GM12878 (cell line): ENCODE measurements at regions not wholly inside any gene's neighbourhood (a gene's known extent, or its start where the extent isn't known, plus 50 kb on each side); places are given as distances from the start of the nearest gene placed in this dataset.

Experiments used
- ATAC-seq: fragments of 200-7000 bp; cut with Tn5 transposase; 3 replicates; pipeline ENCODE4 v1.9.1; 2020; ENCODE audit warnings: mild to moderate bottlenecking, moderate library complexity
- BruUV-seq: library from RNA; stranded (reverse); fragments of 400-500 nt; replicated peaks from 2 replicates; lab custom pipeline; 2021; lab: Mats Ljungman, UMichigan
- CTCF ChIA-PET: fragments of 300-600 bp; sonication (Branson Sonifier 250); formaldehyde crosslinking; extraction: SDS; loops from one replicate; lab custom pipeline; 2021; ENCODE audit warnings: inconsistent platforms; lab: Yijun Ruan, JAX
- POLR2A ChIA-PET: fragments of 350-600 bp; formaldehyde crosslinking; extraction: SDS; loops from one replicate; lab custom pipeline; 2021; ENCODE audit warnings: inconsistent platforms; lab: Charles Lee
- RAD21 ChIA-PET: fragments of 300-600 bp; sonication (Branson Sonifier 250); formaldehyde crosslinking; loops from one replicate; lab custom pipeline; 2023; ENCODE audit warnings: antibody characterized with exemption; ENCODE audit not compliant: unreplicated experiment; lab: Charles Lee
- SMC1A ChIA-PET: fragments of 300-600 bp; sonication (Branson Sonifier 250); formaldehyde crosslinking; loops from one replicate; lab custom pipeline; 2023; ENCODE audit not compliant: unreplicated experiment, uncharacterized antibody; lab: Charles Lee
- DNase-seq: peaks from one replicate; pipeline ENCODE4 v3.0.0-alpha.2; 2011; ENCODE audit warnings: low read depth, low spot score
- FAIRE-seq: peaks from 3 replicates; lab custom pipeline; 2011; peaks lifted over from hg19 to GRCh38; lab: Jason Lieb, UNC
- H2AFZ ChIP-seq: 2 replicates; pipeline ENCODE4 v1.6.0; 2011; ENCODE audit warnings: low read depth, low read length, control low read depth; ENCODE audit not compliant: control insufficient read depth
- H3K27ac ChIP-seq: 2 replicates; pipeline ENCODE4 v1.5.1; 2011; ENCODE audit warnings: control low read depth; ENCODE audit not compliant: control insufficient read depth, insufficient read depth
- H3K27me3 ChIP-seq, 2 experiments: replicated peaks in 1 of 2; 2 replicates each; pipeline versions ENCODE4 v1.6.0 to v1.6.1; 2011; ENCODE audit warnings: low read length in 1 of 2; ENCODE audit not compliant: control insufficient read depth in 2 of 2, insufficient read depth in 2 of 2
- H3K36me3 ChIP-seq, 2 experiments: 2 replicates each; pipeline ENCODE4 v1.5.1; 2011; ENCODE audit warnings: low read length in 1 of 2; ENCODE audit not compliant: control insufficient read depth in 2 of 2, insufficient read depth in 2 of 2
- H3K4me1 ChIP-seq: 2 replicates; pipeline ENCODE4 v1.6.1; 2011; ENCODE audit warnings: mild to moderate bottlenecking, low read length, moderate library complexity, mixed read lengths; ENCODE audit not compliant: control insufficient read depth, insufficient read depth
- H3K4me2 ChIP-seq: 2 replicates; pipeline ENCODE4 v1.6.0; 2011; ENCODE audit warnings: control low read depth; ENCODE audit not compliant: control insufficient read depth, insufficient read depth
- H3K4me3 ChIP-seq: fragments of 200-600 bp; sonication (generic); 2 replicates; pipeline ENCODE4 v1.5.1; 2016
- H3K79me2 ChIP-seq: 2 replicates; pipeline ENCODE4 v1.6.0; 2011; ENCODE audit warnings: low read length; ENCODE audit not compliant: control insufficient read depth, insufficient read depth
- H3K9ac ChIP-seq: 2 replicates; pipeline ENCODE4 v1.8.0; 2011; ENCODE audit warnings: low read length, control low read depth, mixed read lengths; ENCODE audit not compliant: control insufficient read depth, insufficient read depth
- H3K9me3 ChIP-seq: replicated peaks from 3 replicates; pipeline ENCODE4 v1.5.1; 2011; ENCODE audit warnings: mild to moderate bottlenecking, low read length; ENCODE audit not compliant: control insufficient read depth, insufficient read depth
- H4K20me1 ChIP-seq: 2 replicates; pipeline ENCODE4 v1.6.0; 2011; ENCODE audit not compliant: control insufficient read depth, insufficient read depth
- ATF3 ChIP-seq: IDR thresholded peaks from 2 replicates; pipeline ENCODE4 v1.6.1; 2011; ENCODE audit warnings: low read depth, mild to moderate bottlenecking, low read length, moderate library complexity, borderline replicate concordance; ENCODE audit errors: extremely low read depth
- GABPA ChIP-seq: IDR thresholded peaks from 2 replicates; pipeline ENCODE4 v1.6.1; 2014; ENCODE audit warnings: antibody characterized with exemption, low read depth, mild to moderate bottlenecking, inconsistent platforms
- MEF2A ChIP-seq: IDR thresholded peaks from 2 replicates; pipeline ENCODE4 v1.6.1; 2011; ENCODE audit warnings: low read depth, mild to moderate bottlenecking, low read length, moderate library complexity; ENCODE audit not compliant: insufficient read depth
- MYC ChIP-seq: IDR thresholded peaks from 2 replicates; pipeline ENCODE4 v1.6.1; 2011; ENCODE audit warnings: mild to moderate bottlenecking, low read length, moderate library complexity, inconsistent platforms; ENCODE audit not compliant: insufficient read depth, insufficient replicate concordance, insufficient read length, severe bottlenecking
- RAD51 ChIP-seq: fragments of 450-650 bp; IDR thresholded peaks from 2 replicates; pipeline ENCODE4 v1.6.1; 2016; ENCODE audit warnings: moderate library complexity, mild to moderate bottlenecking, inconsistent platforms
- RB1 ChIP-seq: fragments of 450-650 bp; formaldehyde crosslinking; IDR thresholded peaks from 2 replicates; pipeline ENCODE4 v1.6.1; 2017; ENCODE audit warnings: mild to moderate bottlenecking, borderline replicate concordance
- RELB ChIP-seq: fragments of 450-650 bp; IDR thresholded peaks from 2 replicates; pipeline ENCODE4 v1.6.1; 2017; ENCODE audit warnings: low read depth, mild to moderate bottlenecking, moderate library complexity
- SIX5 ChIP-seq: IDR thresholded peaks from 2 replicates; pipeline ENCODE4 v1.6.1; 2011; ENCODE audit warnings: mild to moderate bottlenecking, low read depth, low read length, moderate library complexity; ENCODE audit not compliant: severe bottlenecking
- SKIL ChIP-seq: fragments of 450-650 bp; IDR thresholded peaks from 2 replicates; pipeline ENCODE4 v1.6.1; 2017; ENCODE audit warnings: mild to moderate bottlenecking, low read depth, inconsistent platforms; ENCODE audit not compliant: poor library complexity, severe bottlenecking
- SREBF2 ChIP-seq: IDR thresholded peaks from 2 replicates; pipeline ENCODE4 v1.6.1; 2012; ENCODE audit warnings: mild to moderate bottlenecking, low read length
- ZBTB40 ChIP-seq: fragments of 450-650 bp; IDR thresholded peaks from 2 replicates; pipeline ENCODE4 v1.6.1; 2016; ENCODE audit warnings: mild to moderate bottlenecking, moderate library complexity, borderline replicate concordance
- WGBS: methylation state at CpG from one replicate; pipeline ENCODE4 v1.1.6; 2016; ENCODE audit warnings: low lambda C conversion rate; ENCODE audit not compliant: insufficient replicate concordance, insufficient coverage; ENCODE audit errors: missing lambda C conversion rate; 5-methylcytosine and 5-hydroxymethylcytosine counted together
- in situ Hi-C: fragments of 300-500 bp; cut with MboI; formaldehyde crosslinking; loops from 9 replicates; pipeline ENCODE4 v1.14.3; 2018; ENCODE audit warnings: mixed read lengths
- intact Hi-C: fragments of 100-400 bp; cut with micrococcal nuclease; formaldehyde crosslinking; loops from one replicate; pipeline ENCODE4 v1.14.2; 2022; ENCODE audit not compliant: unreplicated experiment
- TF ChIP-seq, protein P1 (sequence below): fragments of 450-650 bp; IDR thresholded peaks from 2 replicates; pipeline ENCODE4 v1.6.1; 2017; ENCODE audit warnings: antibody characterized with exemption, mild to moderate bottlenecking, moderate library complexity

DNA sequence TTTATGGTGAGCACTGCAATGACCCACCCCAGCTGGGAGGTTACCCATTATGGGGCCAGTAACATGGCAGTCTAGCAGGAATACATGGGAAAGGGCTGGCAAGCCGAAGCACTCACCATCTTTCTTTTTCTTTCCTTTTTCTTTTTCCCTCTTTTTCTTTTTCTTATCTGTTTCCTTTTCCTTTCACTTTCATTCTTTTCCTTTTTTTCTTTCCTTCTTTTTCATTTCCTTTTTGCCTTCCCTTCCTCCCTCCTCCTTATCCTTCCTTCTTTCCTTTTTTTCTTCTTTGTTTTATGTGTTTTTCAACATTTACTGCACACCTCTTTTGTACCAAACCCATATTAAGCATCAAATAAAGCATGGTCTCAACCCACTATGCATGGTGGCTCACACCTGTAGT, 501.1 kb downstream of the MED13L start:
- FAIRE-seq, result no peak
- no peak for ATAC-seq
- no TSS peak for BruUV-seq
- Histone ChIP-seq H3K79me2 (no peaks in the 10 kb centered on the region), H3K9me3 (no peaks in the 10 kb centered on the region), H4K20me1 (no peaks in the 10 kb centered on the region), H3K27ac (no peak overlapping the region), H3K4me1 (no peaks in the 10 kb centered on the region), H3K36me3 (no peaks in the 10 kb centered on the region), H3K4me3 (no peak overlapping the region), H3K9ac (no peak overlapping the region), H3K27me3 (0 out of 4 replicates have a peak, but pooled peaks cover 0 to 2% of the 10 kb centered on the region in 2 experiments), H3K4me2 (no peak overlapping the region), H2AFZ (no peak overlapping the region)
- intact Hi-C loops (no loop called here), in situ Hi-C loops (no loop called here)
- ChIA-PET CTCF (no interaction called here), SMC1A (no interaction called here), RAD21 (no interaction called here), POLR2A (no interaction called here)
- WGBS, result 0% methylated on average over 1 of the region's 1 CpG
- no peak for DNase-seq
- TF ChIP-seq SREBF2 (no peak), RAD51 (no peak), SIX5 (no peak), RELB (no peak), RB1 (no peak), MYC (no peak), MEF2A (no peak), SKIL (no peak), ATF3 (no peak), ZBTB40 (no peak), GABPA (no peak)
- TF ChIP-seq, protein P1, sequence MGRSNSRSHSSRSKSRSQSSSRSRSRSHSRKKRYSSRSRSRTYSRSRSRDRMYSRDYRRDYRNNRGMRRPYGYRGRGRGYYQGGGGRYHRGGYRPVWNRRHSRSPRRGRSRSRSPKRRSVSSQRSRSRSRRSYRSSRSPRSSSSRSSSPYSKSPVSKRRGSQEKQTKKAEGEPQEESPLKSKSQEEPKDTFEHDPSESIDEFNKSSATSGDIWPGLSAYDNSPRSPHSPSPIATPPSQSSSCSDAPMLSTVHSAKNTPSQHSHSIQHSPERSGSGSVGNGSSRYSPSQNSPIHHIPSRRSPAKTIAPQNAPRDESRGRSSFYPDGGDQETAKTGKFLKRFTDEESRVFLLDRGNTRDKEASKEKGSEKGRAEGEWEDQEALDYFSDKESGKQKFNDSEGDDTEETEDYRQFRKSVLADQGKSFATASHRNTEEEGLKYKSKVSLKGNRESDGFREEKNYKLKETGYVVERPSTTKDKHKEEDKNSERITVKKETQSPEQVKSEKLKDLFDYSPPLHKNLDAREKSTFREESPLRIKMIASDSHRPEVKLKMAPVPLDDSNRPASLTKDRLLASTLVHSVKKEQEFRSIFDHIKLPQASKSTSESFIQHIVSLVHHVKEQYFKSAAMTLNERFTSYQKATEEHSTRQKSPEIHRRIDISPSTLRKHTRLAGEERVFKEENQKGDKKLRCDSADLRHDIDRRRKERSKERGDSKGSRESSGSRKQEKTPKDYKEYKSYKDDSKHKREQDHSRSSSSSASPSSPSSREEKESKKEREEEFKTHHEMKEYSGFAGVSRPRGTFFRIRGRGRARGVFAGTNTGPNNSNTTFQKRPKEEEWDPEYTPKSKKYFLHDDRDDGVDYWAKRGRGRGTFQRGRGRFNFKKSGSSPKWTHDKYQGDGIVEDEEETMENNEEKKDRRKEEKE, result no peak
